CD4-positive, alpha-beta T cell (primary cell): ENCODE measurements at regions not wholly inside any gene's neighbourhood (a gene's known extent, or its start where the extent isn't known, plus 50 kb on each side); places are given as distances from the start of the nearest gene placed in this dataset.

Experiments
- ATAC-seq: fragments of 200-7000 bp; cut with Tn5 transposase; one replicate; pipeline ENCODE4 v1.10.0; 2022; ENCODE audit warnings: mild to moderate bottlenecking; ENCODE audit not compliant: poor library complexity
- CTCF ChIA-PET: fragments of 350-600 bp; sonication (Branson Sonifier 250); formaldehyde crosslinking; loops from one replicate; lab custom pipeline; 2021; ENCODE audit warnings: antibody characterized with exemption, inconsistent platforms; lab: Charles Lee
- POLR2A ChIA-PET: fragments of 350-600 bp; sonication (Branson Sonifier 250); formaldehyde crosslinking; loops from one replicate; lab custom pipeline; 2021; ENCODE audit warnings: antibody characterized with exemption, inconsistent platforms; lab: Charles Lee
- DNase-seq, 14 experiments: peaks; one replicate each; pipeline ENCODE4 v3.0.0-alpha.2; 2013 to 2020; ENCODE audit warnings: mixed read lengths in 2 of 14
- H3K27ac ChIP-seq, 2 donors: one replicate each; pipeline versions ENCODE4 v1.5.1 to v1.7.0; 2013; ENCODE audit warnings: low read length in 2 of 2, low read depth in 1 of 2, mild to moderate bottlenecking in 1 of 2
- H3K27me3 ChIP-seq, 2 experiments: 1 replicate in 1 of 2; 2 replicates in 1 of 2; pipeline versions ENCODE4 v1.6.1 to v1.7.0; 2013; ENCODE audit warnings: low read length in 2 of 2, control low read depth in 1 of 2, mild to moderate bottlenecking in 1 of 2, moderate library complexity in 1 of 2; ENCODE audit not compliant: insufficient read depth in 2 of 2, control insufficient read depth in 1 of 2
- H3K36me3 ChIP-seq: one replicate; pipeline ENCODE4 v1.6.1; 2013; ENCODE audit warnings: low read length, control low read depth; ENCODE audit not compliant: insufficient read depth
- H3K4me1 ChIP-seq: one replicate; pipeline ENCODE4 v1.6.1; 2013; ENCODE audit warnings: low read length, control low read depth; ENCODE audit not compliant: insufficient read depth
- H3K4me3 ChIP-seq: one replicate; pipeline ENCODE4 v1.5.1; 2013; ENCODE audit warnings: mild to moderate bottlenecking, low read length, moderate library complexity
- H3K9me3 ChIP-seq, 2 experiments: 1 replicate in 1 of 2; 2 replicates in 1 of 2; pipeline versions ENCODE4 v1.6.1 to v1.7.0; 2013; ENCODE audit warnings: low read length in 2 of 2, mild to moderate bottlenecking in 2 of 2, control low read depth in 1 of 2, moderate library complexity in 1 of 2; ENCODE audit not compliant: control insufficient read depth in 1 of 2, insufficient read depth in 1 of 2
- H3K27ac Mint-ChIP-seq: one replicate; pipeline ENCODE4 v1.8.0; 2020; ENCODE audit warnings: mixed read lengths
- H3K27me3 Mint-ChIP-seq: one replicate; pipeline ENCODE4 v1.8.0; 2021; ENCODE audit warnings: mixed read lengths
- H3K36me3 Mint-ChIP-seq: one replicate; pipeline ENCODE4 v1.8.0; 2021; ENCODE audit warnings: low read depth, mixed read lengths
- H3K4me1 Mint-ChIP-seq: one replicate; pipeline ENCODE4 v1.8.0; 2021; ENCODE audit warnings: low read depth, mixed read lengths
- H3K4me3 Mint-ChIP-seq: one replicate; pipeline ENCODE4 v1.8.0; 2020; ENCODE audit warnings: mild to moderate bottlenecking, mixed read lengths
- H3K9me3 Mint-ChIP-seq: one replicate; pipeline ENCODE4 v1.8.0; 2020; ENCODE audit warnings: mixed read lengths
- intact Hi-C, 2 experiments: fragments of 100-400 bp; cut with DNase I in 1 of 2; cut with micrococcal nuclease in 1 of 2; formaldehyde crosslinking; loops; one replicate each; pipeline versions ENCODE4 v1.15.1 to v1.9.0; 2023 to 2025; cut with DNase I, micrococcal nuclease
- TF ChIP-seq, protein P1 (sequence below): fragments of 200-600 bp; IDR thresholded peaks from one replicate; pipeline ENCODE4 v1.8.0; 2022; ENCODE audit warnings: antibody characterized with exemption, mild to moderate bottlenecking

DNA sequence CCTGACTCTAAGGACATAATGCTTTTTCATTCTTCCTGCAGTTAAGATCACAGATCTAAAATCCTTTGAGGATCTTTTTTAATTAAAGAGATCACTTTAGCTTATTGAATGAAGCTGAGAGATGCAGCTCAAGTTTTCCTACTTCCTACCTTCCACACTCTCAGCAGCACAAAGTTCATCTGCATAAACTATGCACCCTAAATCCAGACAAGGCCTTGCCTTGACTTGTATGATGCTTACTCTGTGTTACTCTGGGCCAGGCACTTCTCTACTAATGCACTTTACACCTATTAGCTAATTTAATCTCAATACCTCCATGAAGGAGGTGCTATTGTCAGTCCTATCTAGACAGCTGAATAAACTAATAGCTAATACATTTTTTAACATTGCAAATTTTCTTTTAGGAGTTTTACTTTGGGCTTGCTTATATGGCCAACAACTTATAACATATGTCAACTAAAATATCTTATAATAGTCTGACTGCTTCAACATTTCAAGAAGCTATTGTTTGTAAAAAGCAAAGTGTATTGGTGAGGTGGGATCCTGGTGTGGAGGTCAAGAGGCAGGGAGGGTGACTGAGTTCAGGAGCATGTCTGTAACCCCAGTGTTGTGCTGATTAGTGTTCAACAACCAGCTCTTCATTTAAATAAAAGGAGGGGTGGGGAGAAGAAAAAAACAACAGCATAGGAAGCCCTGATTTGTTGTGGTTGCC, 172.4 kb upstream of the ATP11B start:
- H3K9me3 Mint-ChIP-seq, result no peaks in the 10 kb centered on the region
- H3K4me3 Mint-ChIP-seq, result no peak overlapping the region
- H3K27ac Mint-ChIP-seq, result no peak overlapping the region
- H3K4me1 ChIP-seq, result no peaks in the 10 kb centered on the region
- DNase-seq (no peak), ATAC-seq (no peak)
- CTCF ChIA-PET, result no interaction called here
- intact Hi-C loops, result no loop called here
- no peak overlapping the region for H3K27ac ChIP-seq
- no peaks in the 10 kb centered on the region for H3K36me3 ChIP-seq
- no peak overlapping the region for H3K4me3 ChIP-seq
- POLR2A ChIA-PET, result no interaction called here
- H3K4me1 Mint-ChIP-seq, result no peaks in the 10 kb centered on the region
- no peaks in the 10 kb centered on the region for H3K9me3 ChIP-seq
- no peaks in the 10 kb centered on the region for H3K27me3 ChIP-seq
- no peaks in the 10 kb centered on the region for H3K36me3 Mint-ChIP-seq
- peaks cover 39% of the 10 kb centered on the region for H3K27me3 Mint-ChIP-seq
- TF ChIP-seq, protein P1, sequence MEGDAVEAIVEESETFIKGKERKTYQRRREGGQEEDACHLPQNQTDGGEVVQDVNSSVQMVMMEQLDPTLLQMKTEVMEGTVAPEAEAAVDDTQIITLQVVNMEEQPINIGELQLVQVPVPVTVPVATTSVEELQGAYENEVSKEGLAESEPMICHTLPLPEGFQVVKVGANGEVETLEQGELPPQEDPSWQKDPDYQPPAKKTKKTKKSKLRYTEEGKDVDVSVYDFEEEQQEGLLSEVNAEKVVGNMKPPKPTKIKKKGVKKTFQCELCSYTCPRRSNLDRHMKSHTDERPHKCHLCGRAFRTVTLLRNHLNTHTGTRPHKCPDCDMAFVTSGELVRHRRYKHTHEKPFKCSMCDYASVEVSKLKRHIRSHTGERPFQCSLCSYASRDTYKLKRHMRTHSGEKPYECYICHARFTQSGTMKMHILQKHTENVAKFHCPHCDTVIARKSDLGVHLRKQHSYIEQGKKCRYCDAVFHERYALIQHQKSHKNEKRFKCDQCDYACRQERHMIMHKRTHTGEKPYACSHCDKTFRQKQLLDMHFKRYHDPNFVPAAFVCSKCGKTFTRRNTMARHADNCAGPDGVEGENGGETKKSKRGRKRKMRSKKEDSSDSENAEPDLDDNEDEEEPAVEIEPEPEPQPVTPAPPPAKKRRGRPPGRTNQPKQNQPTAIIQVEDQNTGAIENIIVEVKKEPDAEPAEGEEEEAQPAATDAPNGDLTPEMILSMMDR, result no peak

DNA sequence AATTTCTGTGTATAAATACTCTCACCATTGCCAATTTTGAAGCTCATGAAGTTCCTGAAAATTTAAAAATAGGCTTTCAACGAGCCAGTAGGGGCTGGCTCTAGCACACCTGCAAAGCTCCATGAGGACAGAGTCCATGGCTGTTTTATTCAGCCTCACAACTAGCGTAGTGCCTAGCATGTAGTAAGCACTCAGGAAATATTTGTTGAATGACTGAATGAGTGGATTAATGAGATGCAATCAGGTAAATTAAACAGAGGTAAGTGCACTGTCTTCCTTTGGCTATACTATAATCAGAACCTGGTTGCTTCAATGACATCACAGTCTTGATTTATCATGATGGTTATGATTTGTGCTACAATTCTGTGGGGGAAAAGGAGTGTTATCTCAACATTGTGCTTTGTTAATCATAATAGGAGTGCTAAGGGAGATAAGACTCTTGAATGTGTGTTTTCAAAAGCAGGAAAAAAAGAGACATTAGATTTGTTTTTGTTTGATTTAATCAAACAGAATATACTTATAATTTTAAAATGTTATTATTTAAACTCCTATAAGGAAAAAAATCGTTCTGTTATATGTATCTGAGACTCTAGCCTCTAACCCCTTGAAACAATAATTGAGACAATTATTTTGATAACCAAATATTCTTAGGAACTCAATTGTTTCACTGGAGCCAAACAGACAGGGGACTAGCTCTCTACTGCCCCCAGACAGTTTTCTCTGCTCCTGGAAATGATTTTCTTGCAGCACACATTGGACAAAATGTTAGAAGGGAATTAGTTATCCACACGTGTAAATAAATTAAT, 171.7 kb upstream of the ATP11B start:
- CTCF ChIA-PET, result no interaction called here
- Histone ChIP-seq H3K27me3 (no peaks in the 10 kb centered on the region), H3K36me3 (no peaks in the 10 kb centered on the region), H3K4me1 (no peaks in the 10 kb centered on the region), H3K9me3 (no peaks in the 10 kb centered on the region), H3K4me3 (no peak overlapping the region), H3K27ac (no peak overlapping the region)
- Mint-ChIP-seq H3K36me3 (no peaks in the 10 kb centered on the region), H3K4me3 (no peak overlapping the region), H3K9me3 (no peaks in the 10 kb centered on the region), H3K27ac (no peak overlapping the region), H3K27me3 (peaks cover 43% of the 10 kb centered on the region), H3K4me1 (no peaks in the 10 kb centered on the region)
- intact Hi-C loops, result no loop called here
- DNase-seq (no peak), ATAC-seq (no peak)
- POLR2A ChIA-PET, result no interaction called here
- TF ChIP-seq, protein P1, result no peak

DNA sequence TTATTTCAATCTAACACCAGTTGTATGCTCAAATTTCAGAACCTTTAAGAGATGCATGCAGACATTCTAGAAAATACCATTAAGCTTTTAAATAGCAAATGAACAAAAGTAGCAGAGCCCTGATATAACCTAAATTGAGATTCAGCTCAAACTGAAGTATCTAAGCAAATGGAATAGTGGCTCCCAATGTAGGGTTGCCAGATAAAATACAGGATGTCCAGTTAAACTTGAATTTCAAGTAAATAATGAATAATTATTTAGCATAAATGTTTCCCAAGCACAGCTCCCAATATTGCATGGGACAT, 171.1 kb upstream of the ATP11B start:
- Mint-ChIP-seq H3K36me3 (no peaks in the 10 kb centered on the region), H3K27me3 (peaks cover 45% of the 10 kb centered on the region), H3K4me3 (no peak overlapping the region), H3K27ac (no peak overlapping the region), H3K9me3 (no peaks in the 10 kb centered on the region), H3K4me1 (no peaks in the 10 kb centered on the region)
- H3K27ac ChIP-seq, result no peak overlapping the region
- no peaks in the 10 kb centered on the region for H3K36me3 ChIP-seq
- no peaks in the 10 kb centered on the region for H3K9me3 ChIP-seq
- CTCF ChIA-PET, result no interaction called here
- POLR2A ChIA-PET, result no interaction called here
- TF ChIP-seq, protein P1, result no peak
- no peak for ATAC-seq
- intact Hi-C loops, result no loop called here
- DNase-seq, result no peak
- H3K27me3 ChIP-seq, result no peaks in the 10 kb centered on the region
- H3K4me1 ChIP-seq, result no peaks in the 10 kb centered on the region
- no peak overlapping the region for H3K4me3 ChIP-seq
